Hindlimb muscle (tissue), 1 donor: ENCODE measurements at regions not wholly inside any gene's neighbourhood (a gene's known extent, or its start where the extent isn't known, plus 50 kb on each side); places are given as distances from the start of the nearest gene placed in this dataset.

ENCODE experiments used
- DNase-seq: peaks from one replicate; pipeline ENCODE4 v3.0.0-alpha.2; 2013

DNA sequence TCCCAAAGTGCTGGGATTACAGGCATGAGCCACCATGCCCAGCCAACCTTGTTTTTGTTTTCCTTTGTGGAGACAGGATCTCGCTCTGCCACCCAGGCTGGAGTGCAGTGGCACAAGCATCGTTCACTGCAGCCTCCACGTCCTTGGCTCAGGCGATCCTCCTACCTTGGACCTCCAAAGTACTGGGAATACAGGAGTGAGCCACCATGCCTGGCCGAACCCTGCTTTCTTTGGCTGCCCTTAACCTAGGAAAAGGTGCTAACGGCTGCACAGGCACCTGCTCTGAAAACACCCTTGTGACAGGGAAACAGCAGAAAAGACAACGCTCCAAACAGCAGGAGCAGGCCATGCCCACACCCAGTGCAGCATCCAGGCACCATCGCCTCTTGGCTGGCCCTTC is 71.9 kb downstream of the OAT start:
- DNase-seq = no peak

DNA sequence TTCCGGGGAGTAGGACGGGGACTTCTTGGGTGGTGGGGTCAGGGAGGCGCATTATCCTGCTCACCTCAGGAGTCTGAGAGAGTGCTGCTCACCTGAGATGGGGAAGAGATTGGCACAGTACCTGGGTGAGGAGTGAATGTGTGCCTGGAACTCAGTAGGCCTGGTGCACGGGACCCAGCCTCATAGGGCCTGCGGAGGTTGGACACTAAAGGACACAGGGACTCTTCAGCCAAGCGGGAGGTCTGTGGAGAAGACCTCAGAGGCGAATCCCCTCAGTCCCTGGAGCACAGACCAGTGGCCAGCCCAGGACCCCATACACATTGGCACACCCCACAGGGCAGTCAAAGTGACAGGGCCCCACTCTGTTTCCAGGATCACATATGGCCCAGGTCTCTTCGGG is 73.2 kb downstream of the OAT start:
- DNase-seq = no peak

DNA sequence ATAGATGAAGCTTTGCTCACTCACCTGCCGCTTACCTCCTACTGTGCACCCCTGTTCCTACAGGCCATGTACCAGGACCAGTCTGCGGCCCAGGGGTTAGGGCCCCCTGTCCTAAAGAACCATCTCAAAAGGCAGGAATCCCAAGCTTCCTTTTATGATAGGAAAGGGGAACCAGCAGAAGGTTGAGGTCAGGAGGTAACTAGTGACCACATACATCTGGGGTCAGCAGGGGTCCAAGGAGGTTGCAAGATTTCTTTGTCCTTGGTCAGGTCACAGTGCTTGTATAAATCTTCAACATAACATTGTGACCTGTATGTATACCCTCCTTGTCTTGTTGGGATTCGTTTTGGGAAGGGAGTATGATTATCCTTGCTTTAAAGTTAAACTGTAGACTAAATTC is 73.8 kb downstream of the OAT start:
- DNase-seq = no peak

DNA sequence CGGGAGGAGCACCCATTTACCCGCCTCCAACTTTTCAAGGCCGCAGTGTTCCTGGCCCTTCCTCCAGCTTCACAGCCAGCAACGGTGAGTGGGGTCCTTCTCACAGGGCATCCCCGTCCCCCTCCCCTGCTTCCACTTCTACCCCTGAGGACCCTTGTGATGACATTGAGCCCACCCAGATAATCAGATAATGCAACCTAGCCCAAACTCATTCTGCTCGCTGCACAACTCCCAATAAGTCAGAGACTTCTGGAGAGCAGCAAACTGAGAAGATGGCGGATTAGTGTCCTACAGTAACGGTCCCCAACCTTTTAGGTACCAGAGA is 74.5 kb downstream of the OAT start:
- no peak for DNase-seq

DNA sequence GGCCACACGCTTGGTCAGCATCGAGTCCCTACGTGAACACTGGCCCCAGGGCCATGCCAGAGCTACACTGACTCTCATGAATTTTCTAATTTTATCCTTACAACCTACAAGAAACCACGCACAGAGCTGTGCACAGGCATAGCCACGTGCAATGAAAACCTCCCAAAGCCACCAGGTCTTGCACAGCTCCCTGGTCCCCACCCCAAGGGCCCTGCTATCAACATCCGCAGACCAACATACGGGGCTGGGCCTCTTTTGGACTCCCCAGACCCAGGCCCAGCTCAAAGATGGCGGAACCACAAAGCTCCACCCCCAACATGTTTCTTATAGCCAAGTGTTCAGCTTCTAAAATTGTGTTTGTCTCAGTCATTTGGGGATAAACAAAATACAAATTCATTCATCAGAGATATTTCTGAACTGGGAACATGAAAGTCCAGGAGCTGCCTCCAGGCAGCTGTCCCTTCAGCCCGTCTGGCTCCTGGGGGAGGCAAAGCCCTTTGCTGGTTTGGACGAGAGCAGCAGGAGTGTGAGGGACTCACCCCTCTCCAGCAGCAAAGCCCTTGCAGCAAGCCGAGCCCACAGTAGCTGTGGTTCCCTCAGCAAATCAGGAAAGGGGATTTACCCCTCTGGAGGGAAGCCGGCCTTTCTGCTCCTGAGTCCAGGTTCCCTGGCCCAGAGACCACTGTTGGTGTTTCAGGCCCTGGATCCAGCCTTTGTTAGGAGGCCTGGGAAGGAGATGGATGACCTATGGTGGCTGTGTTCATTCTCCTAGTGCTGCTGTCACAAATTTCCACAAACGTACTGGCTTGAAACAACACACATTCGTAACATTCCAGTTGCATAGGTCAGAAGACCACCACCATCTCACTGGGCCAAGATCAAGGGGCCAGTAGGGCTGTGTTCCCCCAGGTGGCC is 75.1 kb downstream of the OAT start:
- DNase-seq = no peak

DNA sequence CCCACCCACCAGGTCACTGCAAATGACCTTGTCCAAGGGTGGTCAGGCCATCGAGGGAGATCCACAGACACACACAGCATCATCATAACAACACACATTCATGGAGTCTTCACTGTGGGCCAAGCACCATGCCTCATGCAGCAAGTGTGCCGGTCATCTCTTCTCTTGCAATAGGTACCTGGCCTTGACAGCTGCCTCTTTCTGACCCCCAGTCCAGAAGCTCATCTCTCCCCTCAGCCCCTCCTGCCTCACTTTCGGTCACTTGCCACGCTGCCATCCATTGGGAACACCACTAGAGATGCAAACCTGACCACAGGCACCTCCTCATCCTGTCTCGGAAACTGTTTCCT is 75.9 kb downstream of the OAT start:
- no peak for DNase-seq

DNA sequence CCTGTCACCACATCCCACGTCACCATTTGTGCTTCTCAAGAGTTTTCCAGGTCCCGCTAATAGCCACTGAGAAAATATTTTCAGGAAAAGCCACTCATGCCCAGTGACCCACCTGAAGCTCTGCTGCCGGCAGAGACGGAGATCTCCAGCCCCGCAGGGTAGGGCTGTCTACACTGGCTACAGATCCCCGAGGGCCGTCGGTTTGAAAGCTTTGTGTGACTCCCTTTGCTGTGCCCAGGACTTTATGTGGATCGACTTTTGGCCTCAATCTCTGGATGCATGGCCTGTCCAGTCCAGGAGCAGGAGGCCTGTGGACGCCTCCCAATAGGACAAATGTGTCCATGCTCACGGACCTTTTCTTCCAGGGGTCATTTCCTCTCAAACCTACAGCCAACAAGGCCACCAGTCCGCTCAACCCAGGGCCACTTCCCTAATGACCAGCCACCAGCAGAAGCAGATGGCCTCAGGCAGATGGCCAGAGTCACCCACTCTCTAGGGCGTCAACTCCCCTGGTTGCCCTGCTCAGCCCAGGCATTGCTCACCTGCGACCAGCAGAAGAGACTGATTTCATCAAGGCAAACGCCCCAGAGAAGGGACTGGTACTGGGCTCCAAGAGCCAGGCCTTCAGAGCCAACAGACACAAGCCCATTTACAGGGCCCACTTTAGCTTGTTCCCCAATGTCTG is 76.4 kb downstream of the OAT start:
- DNase-seq = no peak

DNA sequence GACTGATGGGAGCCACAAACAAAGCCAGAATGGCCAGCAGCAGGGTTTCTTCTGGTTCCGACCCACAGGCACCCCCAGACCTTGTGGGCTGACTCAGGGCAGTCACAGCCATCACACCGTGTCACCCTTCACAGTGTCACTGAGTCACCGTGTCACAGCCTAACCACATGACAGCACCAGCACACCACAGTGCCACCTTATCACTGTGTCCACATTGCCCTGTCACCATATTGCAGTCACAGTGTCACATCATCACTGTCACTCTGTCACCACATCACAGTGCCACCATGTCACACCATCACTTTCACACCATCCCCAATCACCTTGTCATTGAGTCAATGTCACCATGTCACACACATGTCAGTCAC is 77.0 kb downstream of the OAT start:
- no peak for DNase-seq

DNA sequence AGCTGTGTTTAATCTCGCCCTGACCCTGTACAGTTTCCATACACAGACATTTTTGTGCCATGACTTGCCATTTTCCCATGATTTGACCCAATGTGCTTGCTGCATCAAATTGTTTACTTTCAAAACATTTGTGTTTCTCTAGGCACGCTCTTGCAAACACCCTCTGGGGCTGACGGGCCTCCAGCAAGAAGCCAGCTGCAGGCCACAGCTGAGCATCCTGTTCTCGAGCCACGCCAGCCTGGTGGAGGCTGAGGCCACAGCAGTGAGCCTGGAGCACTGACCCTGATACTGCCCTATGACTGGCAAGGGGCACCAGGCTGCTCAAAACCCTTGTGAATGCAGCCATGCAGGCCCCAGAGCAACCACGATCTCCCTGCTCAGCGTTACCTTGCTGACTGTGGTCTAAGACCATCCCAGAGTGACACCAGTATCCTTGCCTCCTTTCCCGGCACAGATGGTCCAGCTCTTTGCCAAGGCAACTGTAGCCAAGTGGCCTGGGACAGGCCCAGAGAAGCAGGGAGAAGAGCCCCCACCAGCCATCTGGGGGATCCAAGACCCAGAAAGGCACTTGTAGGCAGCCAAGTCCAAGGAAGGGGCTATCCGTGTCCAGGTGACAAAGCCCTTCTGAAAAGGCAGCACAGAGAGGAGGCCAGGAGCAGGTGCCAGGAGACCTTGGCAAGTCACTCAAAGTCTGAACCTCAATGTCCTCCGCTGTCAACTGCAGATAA is 78.5 kb downstream of the OAT start:
- peak; percentile 37 for DNase-seq

DNA sequence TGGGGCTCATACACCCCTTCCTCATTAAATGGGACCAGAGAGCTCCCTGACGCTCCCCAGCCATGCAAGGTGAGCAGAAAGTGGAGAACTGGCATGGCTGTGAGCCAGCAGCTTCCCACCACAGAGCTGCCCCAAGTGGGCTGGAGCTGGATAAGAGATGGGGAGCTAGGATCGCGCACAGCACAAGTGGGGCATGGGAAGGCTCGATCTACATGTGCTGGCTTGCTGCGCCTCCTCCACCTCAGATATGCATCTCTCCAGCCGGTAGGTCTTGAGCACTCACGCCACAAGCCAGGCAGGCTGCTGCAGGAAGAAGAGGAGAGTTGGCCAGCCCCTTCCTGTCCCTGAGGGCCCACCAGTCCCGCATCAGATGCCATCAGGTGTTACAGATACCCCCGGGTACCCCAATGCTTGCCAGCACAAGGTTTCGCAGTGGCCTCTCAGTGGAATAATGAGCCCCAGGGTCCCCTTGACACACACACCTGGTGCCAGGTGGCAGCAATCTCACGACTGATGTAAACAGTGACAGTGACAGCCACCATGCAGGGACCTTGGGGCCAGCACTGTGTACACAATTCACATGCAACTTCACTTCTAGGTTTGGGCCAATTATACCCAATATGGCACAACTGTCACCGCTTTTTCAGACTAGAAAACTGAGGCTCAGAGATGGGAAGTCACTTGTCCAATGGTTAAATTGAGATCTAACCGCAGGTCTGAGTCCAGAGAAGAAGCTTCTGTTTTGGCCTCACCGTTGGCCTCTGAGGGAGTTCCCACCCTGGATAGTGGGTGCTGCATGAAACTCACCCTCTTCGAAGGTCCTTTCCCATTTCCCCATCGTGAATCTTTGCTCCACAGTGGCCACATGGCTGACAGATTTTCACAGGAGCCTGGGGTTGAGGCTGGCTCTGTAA is 79.3 kb downstream of the OAT start:
- DNase-seq = no peak

DNA sequence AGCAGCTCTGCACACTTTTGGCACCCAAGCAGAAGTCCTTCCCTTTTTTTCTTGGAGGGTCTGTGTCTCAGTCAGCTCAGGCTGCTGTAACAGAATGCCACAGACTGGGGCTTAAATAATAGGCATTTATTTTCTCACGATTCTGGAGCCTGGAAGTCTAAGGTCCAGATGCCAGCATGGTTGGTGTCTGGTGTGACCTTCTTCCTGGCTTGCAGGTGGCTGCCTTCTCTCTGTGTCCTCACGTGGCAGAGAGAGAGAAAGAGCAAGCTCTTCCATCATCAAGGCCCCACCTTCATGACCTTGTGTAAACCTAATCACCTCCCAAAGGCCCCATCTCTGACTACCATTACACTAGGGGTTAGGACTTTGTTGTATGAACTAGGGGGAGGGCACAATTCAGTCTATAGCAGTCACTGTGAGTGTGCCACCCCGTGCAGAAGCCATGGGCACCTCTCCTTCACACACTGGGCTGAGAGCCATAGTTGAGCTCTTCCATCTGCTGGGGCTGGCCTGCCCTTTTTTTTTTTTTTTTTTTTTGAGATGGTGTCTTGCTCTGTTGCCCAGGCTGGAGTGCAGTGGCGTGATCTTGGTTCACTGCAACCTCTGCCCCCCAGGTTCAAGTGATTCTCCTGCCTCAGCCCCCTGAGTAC is 80.3 kb downstream of the OAT start:
- DNase-seq = no peak

DNA sequence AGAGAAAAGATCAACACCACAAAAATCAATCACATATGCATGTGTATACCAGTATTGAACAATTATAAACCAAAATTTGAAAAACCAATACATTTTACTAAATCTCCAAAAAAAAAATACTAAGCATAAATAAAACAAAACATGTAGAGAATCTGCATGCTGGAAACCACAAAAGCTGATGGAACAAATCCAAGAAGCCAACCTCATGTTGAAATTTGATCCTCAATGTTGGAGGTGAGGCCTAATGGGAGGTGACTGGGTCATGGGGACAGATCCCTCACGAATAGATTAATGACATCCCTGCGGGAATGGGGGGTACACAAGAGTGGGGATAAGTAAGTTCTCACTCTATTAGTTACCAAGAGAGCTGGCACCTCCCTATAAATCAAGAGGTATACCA is 82.5 kb downstream of the OAT start:
- DNase-seq = no peak

DNA sequence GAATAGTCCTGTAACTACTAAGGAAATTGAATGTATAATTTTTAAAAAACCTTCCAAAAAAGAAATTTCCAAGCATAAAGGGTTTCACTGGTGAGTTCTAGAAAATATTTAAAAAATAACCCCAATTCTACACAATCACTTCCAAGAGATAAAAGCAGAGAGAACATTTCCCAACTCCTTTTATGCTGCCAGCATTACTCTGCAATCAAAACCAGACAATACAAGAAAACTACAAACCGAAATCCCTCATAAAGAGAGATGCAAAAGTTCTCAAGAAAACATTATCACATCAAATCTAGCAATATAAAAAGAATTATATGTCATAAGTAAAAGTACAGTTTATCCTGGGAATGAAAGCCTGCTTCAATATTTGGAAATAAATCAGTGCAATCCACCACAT is 84.8 kb downstream of the OAT start:
- DNase-seq = no peak

DNA sequence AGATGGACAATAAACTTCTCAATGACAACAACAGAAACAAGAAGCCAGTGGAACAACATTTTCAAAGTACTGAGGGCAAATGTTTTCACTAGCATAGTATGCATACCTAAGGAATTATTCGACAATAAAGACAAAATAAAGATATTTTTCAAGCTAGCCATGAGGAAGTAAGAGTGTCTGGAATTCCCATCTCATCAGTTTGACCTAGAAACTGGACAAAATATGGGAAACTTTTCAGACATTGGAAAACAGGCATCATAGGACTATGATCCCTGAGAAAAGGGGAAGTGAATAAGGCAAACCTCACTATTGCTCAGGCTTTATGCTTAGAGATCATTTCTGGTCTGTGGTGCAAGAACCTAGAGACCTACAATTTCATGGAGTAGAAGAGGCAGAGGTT is 86.3 kb downstream of the OAT start:
- no peak for DNase-seq

DNA sequence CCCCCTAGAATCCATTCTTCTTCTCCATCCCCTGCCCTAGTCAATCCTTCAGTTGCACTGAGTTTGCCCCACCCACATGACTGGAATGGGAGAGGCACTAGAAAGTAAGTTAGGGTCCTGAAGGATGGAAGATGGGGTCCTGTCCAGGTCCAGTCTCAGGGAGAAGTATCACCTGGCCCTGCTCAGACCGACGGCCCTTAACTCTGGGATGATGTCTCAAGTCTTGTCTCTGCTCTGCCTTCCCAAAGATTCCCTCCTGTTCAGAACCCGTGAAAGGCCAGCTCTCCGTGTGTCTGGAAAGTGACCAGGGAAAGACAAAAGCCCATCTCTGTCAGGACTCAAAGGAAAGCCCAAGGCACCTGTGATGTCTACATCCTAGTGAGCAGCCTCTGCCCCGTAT is 88.8 kb downstream of the OAT start:
- no peak for DNase-seq

DNA sequence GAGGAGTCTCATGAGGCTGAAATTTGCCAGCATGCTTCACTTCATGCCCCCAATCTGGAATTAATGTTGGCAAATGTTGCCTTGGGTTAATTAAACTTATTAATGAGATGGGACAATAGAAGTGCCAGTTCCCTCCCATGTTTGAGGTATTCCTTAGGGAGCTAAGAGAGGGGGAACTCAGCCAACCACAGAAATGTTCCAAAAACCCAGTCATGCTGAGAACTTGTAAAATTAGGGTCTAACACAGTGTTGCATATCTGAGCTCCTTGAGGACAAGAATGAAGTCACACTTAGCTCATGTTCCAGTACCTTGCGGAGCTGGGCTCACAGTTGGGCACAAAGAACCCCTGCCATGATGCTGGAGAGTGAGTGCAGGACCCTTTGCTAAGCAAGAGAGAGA is 89.4 kb downstream of the OAT start:
- DNase-seq = no peak

DNA sequence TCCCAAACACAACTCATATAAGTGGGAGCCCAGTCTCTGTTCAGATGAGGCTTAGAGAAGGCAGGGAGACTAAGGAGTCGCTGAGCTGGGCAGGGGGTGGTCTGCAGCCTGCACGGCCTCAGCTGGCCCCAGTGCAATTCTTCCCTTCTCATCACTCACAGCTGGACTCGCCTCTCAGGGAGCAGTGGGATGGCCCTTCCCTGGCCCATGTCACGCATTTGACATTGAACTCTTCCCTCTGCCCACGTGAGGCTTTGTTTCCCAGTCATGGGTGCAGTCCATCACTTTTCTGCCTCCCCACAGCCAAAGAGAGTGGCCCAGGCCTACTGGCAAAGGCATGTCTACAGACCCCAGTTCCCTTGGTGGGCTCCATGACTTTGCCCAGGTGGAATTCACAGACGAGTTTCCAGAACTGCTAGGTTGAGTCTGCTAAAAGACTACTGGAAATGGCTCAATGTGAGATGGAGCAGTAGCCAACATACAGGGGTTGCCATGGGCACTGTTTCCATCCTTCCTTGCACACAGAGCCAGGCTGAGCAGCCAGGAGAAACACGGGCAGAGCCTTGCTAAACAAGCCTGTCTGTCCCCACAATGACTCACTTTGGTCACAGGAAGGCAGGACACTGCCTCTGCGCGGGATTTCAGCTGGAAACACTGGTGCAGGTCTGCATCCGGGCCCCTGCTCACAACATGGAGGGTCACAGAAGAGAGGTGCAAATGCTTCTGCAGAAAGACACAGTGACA is 90.1 kb downstream of the OAT start:
- no peak for DNase-seq

DNA sequence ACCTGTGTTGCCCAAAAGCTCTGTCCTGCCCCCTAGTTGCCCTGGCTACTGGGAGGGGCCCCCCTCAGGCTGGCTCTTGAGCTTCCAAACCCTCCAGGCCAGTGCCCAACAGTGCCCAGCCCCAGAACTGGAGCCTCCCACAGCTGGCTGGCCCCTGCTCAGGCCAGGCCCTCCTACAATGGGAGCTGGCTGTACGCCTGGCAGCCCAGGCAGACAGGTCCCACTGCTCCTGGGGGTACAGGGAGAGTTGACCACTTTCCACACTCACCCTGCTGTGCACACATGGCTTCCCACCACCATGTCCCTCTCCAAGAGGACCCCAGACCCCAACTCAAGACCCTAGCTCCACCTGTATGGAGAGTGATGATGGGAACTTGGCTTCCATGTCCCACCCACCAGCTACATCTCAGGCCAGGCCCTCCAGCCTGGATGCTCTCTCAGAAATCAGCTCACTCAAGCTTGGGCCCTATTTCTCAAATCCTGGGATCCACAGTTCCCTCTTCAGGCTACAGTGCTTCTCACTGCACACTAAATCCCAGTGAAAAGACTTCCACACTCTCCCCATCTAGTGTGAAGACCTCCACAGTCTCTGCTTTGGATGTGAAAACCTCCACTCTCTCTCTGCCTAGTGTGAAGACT is 92.6 kb downstream of the OAT start:
- no peak for DNase-seq

DNA sequence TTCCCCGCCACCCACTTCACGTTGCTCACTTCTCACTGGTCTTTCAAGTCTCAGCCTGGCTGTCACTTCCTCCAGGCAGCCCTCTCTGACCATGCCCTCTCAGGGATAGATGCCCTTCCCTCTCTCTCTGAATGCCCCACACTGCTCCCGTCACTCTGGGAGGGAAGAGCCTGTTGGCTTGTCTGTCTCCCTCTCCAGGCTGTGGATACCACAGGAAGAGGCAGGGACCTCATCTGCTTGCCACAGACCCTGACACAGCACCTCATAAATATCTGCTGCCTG is 93.1 kb downstream of the OAT start:
- no peak for DNase-seq

DNA sequence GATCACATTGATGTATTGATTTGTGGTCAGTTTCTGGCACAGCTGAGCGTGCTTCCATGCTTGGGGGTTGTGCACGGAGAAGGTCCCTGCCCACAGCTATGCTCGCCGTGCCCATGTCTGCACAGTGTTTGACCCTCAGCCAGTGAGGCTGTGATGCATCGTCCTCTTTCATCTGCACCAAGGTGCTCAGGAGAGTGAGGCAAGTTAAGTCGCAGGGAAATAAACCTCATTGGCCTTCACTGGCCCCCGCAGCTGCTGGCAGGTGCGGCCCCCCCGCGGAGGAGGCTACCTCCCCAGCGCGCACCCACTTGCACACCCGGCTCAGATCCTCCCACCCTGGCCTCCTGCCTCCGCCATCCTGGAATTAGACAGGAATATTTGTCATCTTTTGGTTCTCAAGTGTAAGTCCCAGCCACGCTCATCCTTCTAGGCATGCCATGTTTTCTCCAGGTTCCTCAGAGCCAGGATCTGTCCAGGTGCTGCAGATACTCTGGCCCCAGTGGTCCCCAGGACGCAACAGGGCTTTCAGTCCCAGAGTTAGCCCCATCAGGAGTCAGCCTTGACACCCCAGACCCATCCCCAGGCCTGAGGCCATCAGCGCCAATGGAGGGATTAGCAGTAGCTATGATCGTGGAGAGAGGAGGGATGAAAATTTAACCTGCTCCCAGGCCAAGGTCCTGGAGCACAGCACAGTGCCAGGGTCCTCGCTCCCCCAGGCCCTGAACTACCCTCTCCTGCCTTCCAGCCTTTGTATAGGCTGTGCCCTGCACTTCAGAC is 93.7 kb downstream of the OAT start:
- DNase-seq = no peak
